H9 (cell line): ENCODE measurements at regions not wholly inside any gene's neighbourhood (a gene's known extent, or its start where the extent isn't known, plus 50 kb on each side); places are given as distances from the start of the nearest gene placed in this dataset.
A peak's percentile ranks its signal among the peaks of the same experiment; 100 is the strongest.

Source experiments
- DNase-seq: peaks from one replicate; pipeline ENCODE4 v3.0.0-alpha.2; 2017
- H2AFZ ChIP-seq: one replicate; pipeline ENCODE4 v1.6.1; 2013; ENCODE audit warnings: mild to moderate bottlenecking, low read length, control low read depth, moderate library complexity
- H2AK5ac ChIP-seq: 2 replicates; pipeline ENCODE4 v1.6.1; 2013; ENCODE audit warnings: low read length, control low read depth, mixed read lengths; ENCODE audit not compliant: insufficient read length
- H2BK120ac ChIP-seq: one replicate; pipeline ENCODE4 v1.6.1; 2013; ENCODE audit warnings: low read depth, mild to moderate bottlenecking, low read length, control low read depth, inconsistent platforms; ENCODE audit not compliant: poor library complexity, severe bottlenecking
- H2BK12ac ChIP-seq: 2 replicates; pipeline ENCODE4 v1.6.1; 2013; ENCODE audit warnings: low read length, control low read depth, mixed read lengths, low read depth; ENCODE audit not compliant: insufficient read length
- H2BK15ac ChIP-seq: 2 replicates; pipeline ENCODE4 v1.6.1; 2013; ENCODE audit warnings: low read depth, low read length, control low read depth
- H2BK20ac ChIP-seq: one replicate; pipeline ENCODE4 v1.6.1; 2013; ENCODE audit warnings: low read depth, mild to moderate bottlenecking, low read length, control low read depth, inconsistent platforms; ENCODE audit not compliant: poor library complexity, severe bottlenecking
- H2BK5ac ChIP-seq: 2 replicates; pipeline ENCODE4 v1.6.1; 2013; ENCODE audit warnings: low read length, control low read depth, mixed read lengths; ENCODE audit not compliant: insufficient read length
- H3K14ac ChIP-seq: 2 replicates; pipeline ENCODE4 v1.6.1; 2013; ENCODE audit warnings: low read length, control low read depth; ENCODE audit not compliant: insufficient read depth
- H3K18ac ChIP-seq: 2 replicates; pipeline ENCODE4 v1.6.1; 2013; ENCODE audit warnings: low read depth, mild to moderate bottlenecking, mixed read lengths, low read length, control low read depth; ENCODE audit not compliant: insufficient read length
- H3K23ac ChIP-seq: 2 replicates; pipeline ENCODE4 v1.6.1; 2013; ENCODE audit warnings: low read length, control low read depth, mixed read lengths, low read depth; ENCODE audit not compliant: insufficient read length
- H3K23me2 ChIP-seq: 2 replicates; pipeline ENCODE4 v1.6.1; 2013; ENCODE audit warnings: low read depth, mild to moderate bottlenecking, mixed read lengths, low read length, control low read depth; ENCODE audit not compliant: insufficient read length, poor library complexity, severe bottlenecking
- H3K27ac ChIP-seq: 2 replicates; pipeline ENCODE4 v1.5.1; 2013; ENCODE audit warnings: low read length, control low read depth, mixed read lengths, low read depth; ENCODE audit not compliant: insufficient read length
- H3K27me3 ChIP-seq: 2 replicates; pipeline ENCODE4 v1.6.1; 2013; ENCODE audit warnings: low read length, control low read depth, inconsistent platforms; ENCODE audit not compliant: insufficient read depth
- H3K4ac ChIP-seq: 2 replicates; pipeline ENCODE4 v1.6.1; 2013; ENCODE audit warnings: low read depth, mild to moderate bottlenecking, control low read depth, inconsistent platforms, low read length, moderate library complexity
- H3K4me1 ChIP-seq: 2 replicates; pipeline ENCODE4 v1.6.1; 2013; ENCODE audit warnings: low read length, control low read depth, inconsistent platforms; ENCODE audit not compliant: insufficient read depth
- H3K4me2 ChIP-seq: 2 replicates; pipeline ENCODE4 v1.6.1; 2013; ENCODE audit warnings: low read length, control low read depth, mixed read lengths; ENCODE audit not compliant: insufficient read length, insufficient read depth
- H3K56ac ChIP-seq: 2 replicates; pipeline ENCODE4 v1.6.1; 2013; ENCODE audit warnings: low read depth, mild to moderate bottlenecking, mixed read lengths, low read length, control low read depth; ENCODE audit not compliant: insufficient read length
- H3K79me1 ChIP-seq: 2 replicates; pipeline ENCODE4 v1.6.1; 2013; ENCODE audit warnings: low read depth, mild to moderate bottlenecking, moderate library complexity, low read length, control low read depth, inconsistent platforms; ENCODE audit not compliant: insufficient read depth, poor library complexity, severe bottlenecking
- H3K79me2 ChIP-seq: 2 replicates; pipeline ENCODE4 v1.6.1; 2013; ENCODE audit warnings: low read length, control low read depth, inconsistent platforms; ENCODE audit not compliant: insufficient read depth
- H3K9ac ChIP-seq: 2 replicates; pipeline ENCODE4 v1.6.1; 2013; ENCODE audit warnings: low read length, control low read depth, mixed read lengths; ENCODE audit not compliant: insufficient read length; ENCODE audit errors: extremely low read depth
- H3K9me3 ChIP-seq: one replicate; pipeline ENCODE4 v1.6.1; 2013; ENCODE audit warnings: low read depth, low read length, inconsistent platforms; ENCODE audit not compliant: control insufficient read depth
- H3T11ph ChIP-seq: one replicate; pipeline ENCODE4 v1.6.1; 2013; ENCODE audit warnings: mild to moderate bottlenecking, low read length, control low read depth, inconsistent platforms
- H4K20me1 ChIP-seq: one replicate; pipeline ENCODE4 v1.6.1; 2013; ENCODE audit not compliant: control insufficient read depth, insufficient read length, insufficient read depth
- H4K5ac ChIP-seq: 2 replicates; pipeline ENCODE4 v1.6.1; 2013; ENCODE audit warnings: low read depth, mild to moderate bottlenecking, mixed read lengths, low read length, control low read depth; ENCODE audit not compliant: insufficient read length
- H4K8ac ChIP-seq: replicated peaks from 2 replicates; pipeline ENCODE4 v1.6.1; 2013; ENCODE audit warnings: low read length, control low read depth, mixed read lengths, low read depth; ENCODE audit not compliant: insufficient read length
- H4K91ac ChIP-seq: 2 replicates; pipeline ENCODE4 v1.6.1; 2013; ENCODE audit warnings: low read depth, mild to moderate bottlenecking, moderate library complexity, mixed read lengths, low read length, control low read depth; ENCODE audit not compliant: insufficient read length
- H3K27ac Mint-ChIP-seq, 3 experiments: 2 replicates in 2 of 3; 3 replicates in 1 of 3; pipeline ENCODE4 v1.8.0; 2020 to 2021; ENCODE audit warnings: mixed read lengths in 3 of 3, mild to moderate bottlenecking in 1 of 3, moderate library complexity in 1 of 3
- H3K27me3 Mint-ChIP-seq: 2 replicates; pipeline ENCODE4 v1.8.0; 2021; ENCODE audit warnings: low read depth, mild to moderate bottlenecking, moderate library complexity, mixed read lengths
- H3K36me3 Mint-ChIP-seq, 3 experiments: 2 replicates in 2 of 3; 3 replicates in 1 of 3; pipeline ENCODE4 v1.8.0; 2020 to 2021; ENCODE audit warnings: low read depth in 3 of 3, mixed read lengths in 3 of 3; ENCODE audit not compliant: insufficient read depth in 1 of 3
- H3K4me1 Mint-ChIP-seq, 2 experiments: 2 replicates each; pipeline ENCODE4 v1.8.0; 2020; ENCODE audit warnings: mixed read lengths in 2 of 2
- H3K4me3 Mint-ChIP-seq, 2 experiments: 2 replicates in 1 of 2; 3 replicates in 1 of 2; pipeline ENCODE4 v1.8.0; 2020 to 2021; ENCODE audit warnings: mild to moderate bottlenecking in 2 of 2, mixed read lengths in 2 of 2, moderate library complexity in 1 of 2
- H3K9me3 Mint-ChIP-seq, 2 experiments: 2 replicates in 1 of 2; 3 replicates in 1 of 2; pipeline ENCODE4 v1.8.0; 2020; ENCODE audit warnings: mild to moderate bottlenecking in 2 of 2, mixed read lengths in 2 of 2, moderate library complexity in 1 of 2
- WGBS: extraction: QIAGEN DNeasy Blood & Tissue Kit; methylation state at CpG from one replicate; pipeline ENCODE4 v1.1.7; 2013; ENCODE audit warnings: missing lambda C conversion rate, low lambda C conversion rate, mixed read lengths; ENCODE audit not compliant: insufficient read length; ENCODE audit errors: extremely low coverage; 5-methylcytosine and 5-hydroxymethylcytosine counted together
- TF ChIP-seq, protein P1 (sequence below): fragments of 200-600 bp; sonication (generic); conservative IDR thresholded peaks from 3 replicates; pipeline ENCODE4 v1.8.0; 2021; ENCODE audit warnings: antibody characterized with exemption, mild to moderate bottlenecking

GRCh38 chr1:221555689-221556433, 186.0 kb downstream of the DUSP10 start:
- Histone ChIP-seq H4K20me1 (no peaks in the 10 kb centered on the region), H3K23ac (no peak overlapping the region), H2BK120ac (no peak overlapping the region), H2BK5ac (no peak overlapping the region), H4K5ac (no peak overlapping the region), H4K8ac (no peak overlapping the region), H2AK5ac (no peak overlapping the region), H3K27ac (no peak overlapping the region), H3K79me2 (no peaks in the 10 kb centered on the region), H3K4me1 (no peaks in the 10 kb centered on the region), H2AFZ (no peak overlapping the region), H3K79me1 (no peaks in the 10 kb centered on the region), H3K56ac (no peak overlapping the region), H3K27me3 (no peaks in the 10 kb centered on the region), H3K9me3 (no peaks in the 10 kb centered on the region), H3K9ac (no peak overlapping the region), H3K4ac (no peak overlapping the region), H3T11ph (no peak overlapping the region), H4K91ac (no peak overlapping the region), H3K14ac (no peak overlapping the region), H3K18ac (no peak overlapping the region), H3K23me2 (no peaks in the 10 kb centered on the region), H2BK20ac (no peak overlapping the region), H3K4me2 (no peak overlapping the region), H2BK15ac (no peak overlapping the region), H2BK12ac (no peak overlapping the region)
- no peak for DNase-seq
- H3K27ac Mint-ChIP-seq, result peak overlapping the region in 1 of 3 experiments; percentile 57; a peak in 1 of 7 replicates
- no peaks in the 10 kb centered on the region for H3K36me3 Mint-ChIP-seq
- H3K27me3 Mint-ChIP-seq, result no peaks in the 10 kb centered on the region
- WGBS, result no CpG with 5 or more reads among the region's 10 CpGs
- no peaks in the 10 kb centered on the region for H3K4me1 Mint-ChIP-seq
- no peak overlapping the region for H3K4me3 Mint-ChIP-seq
- H3K9me3 Mint-ChIP-seq, result no peaks in the 10 kb centered on the region
- TF ChIP-seq, protein P1, sequence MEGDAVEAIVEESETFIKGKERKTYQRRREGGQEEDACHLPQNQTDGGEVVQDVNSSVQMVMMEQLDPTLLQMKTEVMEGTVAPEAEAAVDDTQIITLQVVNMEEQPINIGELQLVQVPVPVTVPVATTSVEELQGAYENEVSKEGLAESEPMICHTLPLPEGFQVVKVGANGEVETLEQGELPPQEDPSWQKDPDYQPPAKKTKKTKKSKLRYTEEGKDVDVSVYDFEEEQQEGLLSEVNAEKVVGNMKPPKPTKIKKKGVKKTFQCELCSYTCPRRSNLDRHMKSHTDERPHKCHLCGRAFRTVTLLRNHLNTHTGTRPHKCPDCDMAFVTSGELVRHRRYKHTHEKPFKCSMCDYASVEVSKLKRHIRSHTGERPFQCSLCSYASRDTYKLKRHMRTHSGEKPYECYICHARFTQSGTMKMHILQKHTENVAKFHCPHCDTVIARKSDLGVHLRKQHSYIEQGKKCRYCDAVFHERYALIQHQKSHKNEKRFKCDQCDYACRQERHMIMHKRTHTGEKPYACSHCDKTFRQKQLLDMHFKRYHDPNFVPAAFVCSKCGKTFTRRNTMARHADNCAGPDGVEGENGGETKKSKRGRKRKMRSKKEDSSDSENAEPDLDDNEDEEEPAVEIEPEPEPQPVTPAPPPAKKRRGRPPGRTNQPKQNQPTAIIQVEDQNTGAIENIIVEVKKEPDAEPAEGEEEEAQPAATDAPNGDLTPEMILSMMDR, result no peak
